Lower lobe of right lung (tissue), 2 donors: ENCODE measurements at regions not wholly inside any gene's neighbourhood (a gene's known extent, or its start where the extent isn't known, plus 50 kb on each side); places are given as distances from the start of the nearest gene placed in this dataset.

Source experiments
- ATAC-seq, 2 donors: fragments of 200-7000 bp; cut with Tn5 transposase; one replicate each; pipeline ENCODE4 v1.9.1; 2020 to 2022; ENCODE audit warnings: mild to moderate bottlenecking in 2 of 2, moderate library complexity in 2 of 2
- DNase-seq: peaks from one replicate; pipeline ENCODE4 v3.0.0-alpha.2; 2020
- H3K27ac ChIP-seq: fragments of 200-600 bp; one replicate; pipeline ENCODE4 v1.8.0; 2022
- H3K27me3 ChIP-seq: fragments of 200-600 bp; one replicate; pipeline ENCODE4 v1.8.0; 2022; ENCODE audit warnings: low read depth
- H3K36me3 ChIP-seq: fragments of 200-600 bp; one replicate; pipeline ENCODE4 v1.8.0; 2022; ENCODE audit warnings: mild to moderate bottlenecking
- H3K4me1 ChIP-seq: fragments of 200-600 bp; one replicate; pipeline ENCODE4 v1.8.0; 2022
- H3K4me3 ChIP-seq: fragments of 200-600 bp; one replicate; pipeline ENCODE4 v1.8.0; 2022; ENCODE audit warnings: mild to moderate bottlenecking
- H3K9me3 ChIP-seq: fragments of 200-600 bp; one replicate; pipeline ENCODE4 v1.8.0; 2022
- intact Hi-C: fragments of 100-400 bp; cut with DNase I; formaldehyde crosslinking; loops from one replicate; pipeline ENCODE4 v1.11.0; 2022
- TF ChIP-seq, protein P1 (sequence below): fragments of 200-600 bp; IDR thresholded peaks from one replicate; pipeline ENCODE4 v1.8.0; 2022; ENCODE audit warnings: antibody characterized with exemption, mild to moderate bottlenecking
- donor health status: DM: no; HTN: yes; CAD: no; lungs with severe emphysema.

DNA sequence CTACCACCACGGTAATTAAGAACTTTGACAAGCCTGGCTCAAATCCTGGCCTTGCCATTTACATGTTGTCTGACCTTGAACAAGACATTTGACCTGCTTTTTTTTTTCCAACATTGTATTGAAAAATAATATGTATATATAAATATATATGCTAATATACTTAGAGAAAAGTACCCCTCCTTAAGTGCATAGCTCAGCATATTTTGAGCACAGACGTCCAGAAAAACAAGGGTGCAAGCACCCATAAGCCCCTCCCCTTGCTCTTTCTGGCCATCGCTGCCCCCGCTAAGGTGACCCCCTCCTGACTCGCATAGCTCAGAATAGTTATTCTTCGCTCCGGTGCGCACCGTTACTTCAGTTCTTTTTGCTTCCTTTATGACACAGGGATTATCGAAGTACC is 742.0 kb upstream of the FRG1 start:
- no peak overlapping the region for H3K4me3 ChIP-seq
- H3K36me3 ChIP-seq: no peaks in the 10 kb centered on the region
- no peaks in the 10 kb centered on the region for H3K9me3 ChIP-seq
- ATAC-seq (no peak), DNase-seq (no peak)
- TF ChIP-seq, protein P1, sequence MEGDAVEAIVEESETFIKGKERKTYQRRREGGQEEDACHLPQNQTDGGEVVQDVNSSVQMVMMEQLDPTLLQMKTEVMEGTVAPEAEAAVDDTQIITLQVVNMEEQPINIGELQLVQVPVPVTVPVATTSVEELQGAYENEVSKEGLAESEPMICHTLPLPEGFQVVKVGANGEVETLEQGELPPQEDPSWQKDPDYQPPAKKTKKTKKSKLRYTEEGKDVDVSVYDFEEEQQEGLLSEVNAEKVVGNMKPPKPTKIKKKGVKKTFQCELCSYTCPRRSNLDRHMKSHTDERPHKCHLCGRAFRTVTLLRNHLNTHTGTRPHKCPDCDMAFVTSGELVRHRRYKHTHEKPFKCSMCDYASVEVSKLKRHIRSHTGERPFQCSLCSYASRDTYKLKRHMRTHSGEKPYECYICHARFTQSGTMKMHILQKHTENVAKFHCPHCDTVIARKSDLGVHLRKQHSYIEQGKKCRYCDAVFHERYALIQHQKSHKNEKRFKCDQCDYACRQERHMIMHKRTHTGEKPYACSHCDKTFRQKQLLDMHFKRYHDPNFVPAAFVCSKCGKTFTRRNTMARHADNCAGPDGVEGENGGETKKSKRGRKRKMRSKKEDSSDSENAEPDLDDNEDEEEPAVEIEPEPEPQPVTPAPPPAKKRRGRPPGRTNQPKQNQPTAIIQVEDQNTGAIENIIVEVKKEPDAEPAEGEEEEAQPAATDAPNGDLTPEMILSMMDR: no peak
- no peak overlapping the region for H3K27ac ChIP-seq
- peaks cover 10% of the 10 kb centered on the region for H3K4me1 ChIP-seq
- intact Hi-C loops: no loop called here
- no peaks in the 10 kb centered on the region for H3K27me3 ChIP-seq

- no peaks in the 10 kb centered on the region for H3K9me3 ChIP-seq
- no peak overlapping the region for H3K4me3 ChIP-seq
- no peak overlapping the region for H3K27ac ChIP-seq
- intact Hi-C loops: no loop called here
- TF ChIP-seq, protein P1: no peak
- DNase-seq (no peak), ATAC-seq (no peak)
- H3K27me3 ChIP-seq: no peaks in the 10 kb centered on the region
- H3K36me3 ChIP-seq: no peaks in the 10 kb centered on the region
- peaks cover 10% of the 10 kb centered on the region for H3K4me1 ChIP-seq
Measured at GRCh38 chr4:189200353-189200752, 740.3 kb upstream of the FRG1 start.

DNA sequence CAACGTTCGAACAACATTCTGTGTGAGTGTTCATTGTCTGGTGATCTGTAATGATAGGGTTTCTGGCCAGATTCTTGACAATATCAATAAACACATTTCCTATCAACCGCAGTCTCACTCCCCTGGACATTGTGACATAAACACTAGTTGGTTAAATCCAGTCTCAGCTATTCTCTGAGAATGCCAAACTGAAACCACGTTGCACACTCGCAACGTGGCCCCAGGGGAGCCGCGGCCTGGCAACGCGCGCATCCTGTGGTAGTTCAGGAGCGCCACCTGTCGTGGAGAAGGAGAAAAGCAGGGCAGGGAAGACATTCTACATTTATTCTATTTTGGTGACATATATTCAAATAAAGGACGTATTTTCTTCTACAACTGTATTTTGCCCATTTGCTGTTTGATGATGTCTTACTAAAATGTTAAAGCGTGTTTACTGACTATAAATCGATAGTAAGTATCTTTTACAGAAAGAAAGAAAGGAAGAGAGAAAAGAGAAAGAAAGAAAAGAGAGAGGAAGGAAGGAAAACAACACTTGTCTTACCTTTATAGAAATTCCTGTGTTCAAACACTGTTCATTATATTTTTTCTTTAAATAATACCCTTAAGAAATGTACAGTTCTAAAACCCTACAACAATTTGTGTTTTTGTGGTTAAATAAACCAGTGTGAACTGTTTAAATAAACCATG is 738.3 kb upstream of the FRG1 start:
- Histone ChIP-seq H3K4me3 (peak overlapping the region; percentile 15), H3K27ac (no peak overlapping the region), H3K4me1 (peaks cover 10% of the 10 kb centered on the region), H3K27me3 (no peaks in the 10 kb centered on the region), H3K9me3 (no peaks in the 10 kb centered on the region), H3K36me3 (no peaks in the 10 kb centered on the region)
- peak; percentile 65 for DNase-seq
- peak; percentile 88 to 89 for ATAC-seq
- TF ChIP-seq, protein P1: peak; percentile 83
- intact Hi-C loops: no loop called here

DNA sequence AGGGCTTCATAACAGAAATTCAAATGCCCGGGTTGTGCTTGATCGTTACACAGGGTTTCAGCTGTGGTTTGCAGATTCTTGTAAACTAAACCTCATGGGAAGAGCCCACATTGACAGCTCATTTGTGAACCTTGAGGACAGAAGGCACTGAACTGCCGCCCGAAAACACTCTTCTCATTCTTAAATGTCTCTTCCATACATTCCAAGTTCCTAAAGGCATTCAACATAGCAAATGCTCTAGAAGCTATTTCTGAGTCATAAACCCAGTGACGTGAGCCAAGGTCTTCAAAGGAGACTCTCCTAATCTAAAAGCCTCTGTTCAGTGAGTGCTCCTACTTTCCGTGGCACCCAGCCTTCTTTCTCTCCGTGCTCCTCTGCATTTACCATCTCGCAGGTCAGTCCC is 737.8 kb upstream of the FRG1 start:
- peak overlapping the region; percentile 15 for H3K4me3 ChIP-seq
- DNase-seq: no peak

DNA sequence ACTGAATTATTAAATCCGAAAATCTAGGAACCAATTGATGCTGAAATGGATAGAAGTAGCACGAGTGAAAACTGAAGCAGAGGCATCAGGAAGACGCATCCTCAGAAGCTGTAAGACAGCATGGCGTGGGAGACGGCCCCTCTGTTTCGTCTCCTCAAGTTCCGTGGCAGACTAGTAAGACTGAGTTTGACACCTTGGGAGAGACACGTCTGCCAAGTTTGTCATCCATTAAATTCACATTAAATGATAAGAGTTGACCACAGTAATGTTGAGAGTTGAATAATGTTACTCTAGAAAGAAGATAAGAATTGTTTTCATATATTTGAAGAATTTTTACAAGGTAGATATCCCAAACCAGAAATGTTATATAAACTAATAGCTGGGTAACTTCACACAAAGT is 736.1 kb upstream of the FRG1 start:
- H3K36me3 ChIP-seq: no peaks in the 10 kb centered on the region
- H3K4me1 ChIP-seq: peaks cover 10% of the 10 kb centered on the region
- H3K27ac ChIP-seq: no peak overlapping the region
- no peaks in the 10 kb centered on the region for H3K27me3 ChIP-seq
- no peak for DNase-seq
- intact Hi-C loops: no loop called here
- TF ChIP-seq, protein P1: no peak
- H3K4me3 ChIP-seq: no peak overlapping the region
- no peaks in the 10 kb centered on the region for H3K9me3 ChIP-seq
- no peak for ATAC-seq

More for the DNA sequence above, 737.8 kb upstream of the FRG1 start:
- Histone ChIP-seq H3K9me3 (no peaks in the 10 kb centered on the region), H3K27ac (no peak overlapping the region), H3K36me3 (no peaks in the 10 kb centered on the region), H3K27me3 (no peaks in the 10 kb centered on the region), H3K4me1 (peaks cover 10% of the 10 kb centered on the region)
- peak in 1 of 2 donors; percentile 23 for ATAC-seq
- TF ChIP-seq, protein P1: no peak
- intact Hi-C loops: no loop called here
